Large intestine (tissue), 3 donors: ENCODE measurements at regions not wholly inside any gene's neighbourhood (a gene's known extent, or its start where the extent isn't known, plus 50 kb on each side); places are given as distances from the start of the nearest gene placed in this dataset.

ENCODE experiments used
- DNase-seq, 2 donors: peaks; one replicate each; pipeline versions ENCODE4 v3.0.0 to v3.0.0-alpha.2; 2013
- H3K27ac ChIP-seq: one replicate; pipeline ENCODE4 v1.5.1; 2013; ENCODE audit warnings: low read length
- H3K27me3 ChIP-seq: 2 replicates; pipeline ENCODE4 v1.6.1; 2013; ENCODE audit warnings: low read length; ENCODE audit not compliant: control insufficient read depth, insufficient read depth
- H3K36me3 ChIP-seq: 2 replicates; pipeline ENCODE4 v1.6.1; 2013; ENCODE audit warnings: low read length; ENCODE audit not compliant: control insufficient read depth, insufficient read depth
- H3K4me1 ChIP-seq: one replicate; pipeline ENCODE4 v1.6.1; 2013; ENCODE audit warnings: low read length; ENCODE audit not compliant: control insufficient read depth, insufficient read depth
- H3K4me3 ChIP-seq: one replicate; pipeline ENCODE4 v1.5.1; 2013; ENCODE audit warnings: low read length
- H3K9me3 ChIP-seq: one replicate; pipeline ENCODE4 v1.6.1; 2013; ENCODE audit warnings: mild to moderate bottlenecking, low read depth, low read length, moderate library complexity; ENCODE audit not compliant: control insufficient read depth
- WGBS: methylation state at CpG from one replicate; pipeline ENCODE4 v1.1.5; 2013; ENCODE audit warnings: low lambda C conversion rate; ENCODE audit not compliant: insufficient coverage; 5-methylcytosine and 5-hydroxymethylcytosine counted together

DNA sequence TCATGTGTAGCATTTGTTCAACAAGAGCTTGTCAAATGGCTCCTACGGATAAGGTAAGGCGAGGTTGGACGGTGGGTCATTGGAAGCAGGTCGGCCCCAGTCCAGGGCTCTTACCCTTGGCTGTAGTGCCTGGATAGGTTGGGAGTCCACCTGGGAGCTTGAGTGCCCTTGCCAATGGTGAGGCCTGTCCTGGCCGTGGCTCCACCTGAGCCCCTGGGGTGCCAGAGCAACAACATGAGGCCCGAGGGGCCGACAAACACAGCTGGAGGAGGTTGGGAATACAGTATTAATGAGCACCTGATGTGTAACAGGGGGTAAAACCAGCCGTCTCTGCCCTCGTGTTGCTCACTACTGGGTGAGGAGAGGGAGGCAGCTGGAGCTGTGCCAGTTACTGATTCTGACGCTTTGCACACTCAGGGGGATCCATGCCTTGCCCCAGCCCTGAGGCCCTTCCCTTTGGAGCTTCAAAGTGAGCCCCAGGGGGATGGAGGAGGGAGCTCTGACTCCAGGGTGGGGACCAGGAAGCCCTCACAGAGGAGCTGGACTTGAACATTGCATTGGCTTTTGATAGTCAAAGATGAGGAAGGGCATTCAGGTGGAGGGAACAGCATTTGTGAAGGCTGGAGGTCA lies 87.2 kb downstream of the RHOB start:
- no peak overlapping the region for H3K4me3 ChIP-seq
- peaks cover 25% of the 10 kb centered on the region for H3K4me1 ChIP-seq
- H3K27ac ChIP-seq = no peak overlapping the region
- no peaks in the 10 kb centered on the region for H3K9me3 ChIP-seq
- no peak for DNase-seq
- H3K27me3 ChIP-seq = no peaks in the 10 kb centered on the region
- no peaks in the 10 kb centered on the region for H3K36me3 ChIP-seq
- no CpG with 5 or more reads among the region's 10 CpGs for WGBS

DNA sequence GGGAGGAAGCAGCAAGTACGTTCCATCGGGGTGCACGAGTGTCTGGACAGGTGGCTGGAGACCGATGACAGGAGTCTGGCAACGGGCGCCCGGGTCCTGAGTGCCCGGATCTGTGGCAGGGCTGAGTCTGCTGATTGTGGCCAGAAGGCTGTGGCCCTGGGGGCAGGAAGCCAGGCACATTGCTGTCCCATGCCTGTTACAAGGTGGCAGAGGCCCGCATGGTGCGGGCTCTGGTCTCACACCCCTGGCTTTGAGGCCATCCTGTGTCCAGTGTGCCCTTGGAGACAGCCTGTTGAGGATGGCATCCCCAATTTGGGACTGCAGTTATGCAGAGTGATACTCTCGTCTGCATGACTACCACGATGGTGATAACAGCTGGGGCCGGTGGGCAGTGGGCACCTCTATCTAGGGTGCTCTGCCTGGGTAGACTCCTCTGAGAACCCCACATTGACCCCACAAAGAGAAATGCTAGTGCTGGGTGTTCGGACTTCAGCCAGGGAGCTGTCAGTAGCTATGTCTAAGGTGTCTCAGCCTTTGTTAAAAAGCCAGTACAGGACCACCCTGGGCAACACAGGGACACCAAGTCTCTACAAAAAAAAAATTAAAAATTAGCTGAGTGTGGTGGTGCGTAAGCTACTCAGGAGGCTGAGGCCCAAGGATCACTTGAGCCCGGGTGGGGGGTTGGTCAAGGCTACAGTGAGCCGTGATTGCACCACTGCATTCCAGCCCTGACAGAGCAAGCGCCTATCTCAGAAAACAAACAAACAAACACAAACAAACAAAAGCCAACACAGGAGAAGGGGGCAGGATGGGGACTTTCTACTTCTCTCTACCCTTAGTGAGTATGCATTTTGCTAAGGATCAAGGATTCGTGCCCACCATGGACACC lies 88.3 kb downstream of the RHOB start:
- WGBS = no CpG with 5 or more reads among the region's 19 CpGs
- DNase-seq = no peak

GRCh38 chr2:20536619-20537422 lies 89.9 kb downstream of the RHOB start:
- H3K27me3 ChIP-seq = no peaks in the 10 kb centered on the region
- peaks cover 29% of the 10 kb centered on the region for H3K4me1 ChIP-seq
- H3K4me3 ChIP-seq = no peak overlapping the region
- H3K27ac ChIP-seq = no peak overlapping the region
- no peaks in the 10 kb centered on the region for H3K9me3 ChIP-seq
- H3K36me3 ChIP-seq = no peaks in the 10 kb centered on the region
- WGBS = 90% methylated on average over 4 of the region's 15 CpGs
- no peak for DNase-seq

More for the DNA sequence above, 88.3 kb downstream of the RHOB start:
- H3K9me3 ChIP-seq = no peaks in the 10 kb centered on the region
- H3K4me1 ChIP-seq = peaks cover 29% of the 10 kb centered on the region
- H3K4me3 ChIP-seq = no peak overlapping the region
- H3K27me3 ChIP-seq = no peaks in the 10 kb centered on the region
- no peaks in the 10 kb centered on the region for H3K36me3 ChIP-seq
- H3K27ac ChIP-seq = no peak overlapping the region

- WGBS = no CpG with 5 or more reads among the region's 17 CpGs
- peaks cover 29% of the 10 kb centered on the region for H3K4me1 ChIP-seq
- no peaks in the 10 kb centered on the region for H3K9me3 ChIP-seq
- H3K4me3 ChIP-seq = no peak overlapping the region
- H3K27me3 ChIP-seq = no peaks in the 10 kb centered on the region
- DNase-seq = peak; percentile 58 to 81
- H3K27ac ChIP-seq = peak overlapping the region; percentile 55
- H3K36me3 ChIP-seq = no peaks in the 10 kb centered on the region
Measured at GRCh38 chr2:20537423-20538307, 90.8 kb downstream of the RHOB start.

- no peaks in the 10 kb centered on the region for H3K36me3 ChIP-seq
- peak; percentile 22 to 68 for DNase-seq
- no peak overlapping the region for H3K4me3 ChIP-seq
- no peaks in the 10 kb centered on the region for H3K27me3 ChIP-seq
- WGBS = no CpG with 5 or more reads among the region's 8 CpGs
- H3K9me3 ChIP-seq = no peaks in the 10 kb centered on the region
- H3K4me1 ChIP-seq = peaks cover 29% of the 10 kb centered on the region
- H3K27ac ChIP-seq = peak overlapping the region; percentile 55
Measured at GRCh38 chr2:20538308-20539132, 91.6 kb downstream of the RHOB start.

GRCh38 chr2:20539133-20539719 lies 92.4 kb downstream of the RHOB start:
- no peaks in the 10 kb centered on the region for H3K27me3 ChIP-seq
- DNase-seq = peak; percentile 31 to 64
- H3K4me1 ChIP-seq = peaks cover 29% of the 10 kb centered on the region
- no peak overlapping the region for H3K27ac ChIP-seq
- no peak overlapping the region for H3K4me3 ChIP-seq
- no peaks in the 10 kb centered on the region for H3K36me3 ChIP-seq
- no peaks in the 10 kb centered on the region for H3K9me3 ChIP-seq
- WGBS = no CpG with 5 or more reads among the region's 6 CpGs

GRCh38 chr2:20539776-20540586 lies 93.1 kb downstream of the RHOB start:
- peaks cover 29% of the 10 kb centered on the region for H3K4me1 ChIP-seq
- H3K4me3 ChIP-seq = no peak overlapping the region
- no peaks in the 10 kb centered on the region for H3K27me3 ChIP-seq
- no peak for DNase-seq
- no peaks in the 10 kb centered on the region for H3K36me3 ChIP-seq
- no peak overlapping the region for H3K27ac ChIP-seq
- WGBS = no CpG with 5 or more reads among the region's 26 CpGs
- H3K9me3 ChIP-seq = no peaks in the 10 kb centered on the region

- H3K27ac ChIP-seq = no peak overlapping the region
- H3K36me3 ChIP-seq = no peaks in the 10 kb centered on the region
- DNase-seq = no peak
- peaks cover 29% of the 10 kb centered on the region for H3K4me1 ChIP-seq
- no peak overlapping the region for H3K4me3 ChIP-seq
- no peaks in the 10 kb centered on the region for H3K9me3 ChIP-seq
- 80% methylated on average over 1 of the region's 16 CpGs for WGBS
- no peaks in the 10 kb centered on the region for H3K27me3 ChIP-seq
Measured at GRCh38 chr2:20540587-20541293, 93.9 kb downstream of the RHOB start.
